OCI-LY7 (cell line): ENCODE measurements at regions not wholly inside any gene's neighbourhood (a gene's known extent, or its start where the extent isn't known, plus 50 kb on each side); places are given as distances from the start of the nearest gene placed in this dataset.

Source experiments
- BruUV-seq: library from RNA; stranded (reverse); fragments of 400-500 nt; replicated peaks from 2 replicates; lab custom pipeline; 2021; lab: Mats Ljungman, UMichigan
- CTCF ChIA-PET: fragments of 300-600 bp; sonication (Branson Sonifier 250); formaldehyde crosslinking; loops from one replicate; lab custom pipeline; 2022; ENCODE audit warnings: antibody characterized with exemption; ENCODE audit not compliant: unreplicated experiment; lab: Charles Lee
- POLR2A ChIA-PET: fragments of 300-600 bp; sonication (Branson Sonifier 250); formaldehyde crosslinking; loops from one replicate; lab custom pipeline; 2022; ENCODE audit warnings: antibody characterized with exemption; lab: Charles Lee
- DNase-seq: peaks from one replicate; pipeline ENCODE4 v3.0.0-alpha.2; 2015; ENCODE audit warnings: low spot score
- H2AFZ ChIP-seq: fragments of 200-600 bp; sonication (generic), shearing (Covaris generic); 2 replicates; pipeline ENCODE4 v1.6.1; 2014; ENCODE audit warnings: mild to moderate bottlenecking, antibody characterized with exemption, low read length, moderate library complexity
- H3K27ac ChIP-seq: fragments of 200-600 bp; sonication (generic); 2 replicates; pipeline ENCODE4 v1.5.1; 2014; ENCODE audit warnings: mixed run types, low read depth, mild to moderate bottlenecking, moderate library complexity, low read length, inconsistent platforms; ENCODE audit not compliant: poor library complexity, severe bottlenecking
- H3K36me3 ChIP-seq: fragments of 200-600 bp; sonication (generic); 2 replicates; pipeline ENCODE4 v1.6.1; 2014; ENCODE audit warnings: mild to moderate bottlenecking, antibody characterized with exemption, low read length, moderate library complexity, mixed read lengths; ENCODE audit not compliant: insufficient read depth
- H3K4me1 ChIP-seq: fragments of 200-600 bp; sonication (generic); 2 replicates; pipeline ENCODE4 v1.5.1; 2014; ENCODE audit warnings: mild to moderate bottlenecking, low read length; ENCODE audit not compliant: insufficient read depth, poor library complexity, severe bottlenecking
- H3K4me2 ChIP-seq: fragments of 200-600 bp; sonication (generic); 2 replicates; pipeline ENCODE4 v1.6.1; 2014; ENCODE audit warnings: mild to moderate bottlenecking, low read length
- H3K4me3 ChIP-seq: fragments of 200-600 bp; sonication (generic); 2 replicates; pipeline ENCODE4 v1.5.1; 2014; ENCODE audit warnings: mild to moderate bottlenecking, low read depth, low read length; ENCODE audit not compliant: poor library complexity, severe bottlenecking
- H3K79me2 ChIP-seq: fragments of 200-600 bp; sonication (generic); 2 replicates; pipeline ENCODE4 v1.6.1; 2016; ENCODE audit warnings: low read depth, mild to moderate bottlenecking, low read length, moderate library complexity, mixed read lengths; ENCODE audit not compliant: insufficient read depth
- H3K9me2 ChIP-seq: fragments of 200-600 bp; sonication (generic); 2 replicates; pipeline ENCODE4 v1.6.1; 2016; ENCODE audit warnings: mild to moderate bottlenecking, low read length, mixed read lengths; ENCODE audit not compliant: insufficient read depth
- H3K9me3 ChIP-seq: fragments of 200-600 bp; sonication (generic); 2 replicates; pipeline ENCODE4 v1.6.1; 2014; ENCODE audit warnings: mild to moderate bottlenecking, mixed run types, low read length, mixed read lengths
- H4K20me1 ChIP-seq: fragments of 200-600 bp; sonication (generic); 2 replicates; pipeline ENCODE4 v1.6.1; 2014; ENCODE audit warnings: mild to moderate bottlenecking, antibody characterized with exemption, low read length, moderate library complexity, mixed read lengths; ENCODE audit not compliant: insufficient read depth
- CTCF ChIP-seq: fragments of 200-600 bp; sonication (generic); conservative IDR thresholded peaks from 2 replicates; pipeline ENCODE4 v1.5.1; 2014; ENCODE audit warnings: mild to moderate bottlenecking, antibody characterized with exemption, low read length, moderate library complexity, mixed read lengths
- EZH2phosphoT487 ChIP-seq: fragments of 200-600 bp; sonication (generic); IDR thresholded peaks from 2 replicates; pipeline ENCODE4 v1.6.1; 2018; ENCODE audit warnings: low read depth, borderline replicate concordance, mild to moderate bottlenecking, mixed run types, antibody characterized with exemption, low read length, moderate library complexity, mixed read lengths
- intact Hi-C: fragments of 100-400 bp; cut with micrococcal nuclease; formaldehyde crosslinking; loops from one replicate; pipeline ENCODE4 v1.10.0; 2022; ENCODE audit not compliant: unreplicated experiment

GRCh38 chr12:74337951-74338350 lies 199.7 kb upstream of the ATXN7L3B start:
- intact Hi-C loops = no loop called here
- Histone ChIP-seq H3K79me2 (no peaks in the 10 kb centered on the region), H3K36me3 (no peaks in the 10 kb centered on the region), H3K27ac (no peak overlapping the region), H4K20me1 (no peaks in the 10 kb centered on the region), H3K4me1 (no peaks in the 10 kb centered on the region), H3K4me3 (no peak overlapping the region), H3K9me2 (no peaks in the 10 kb centered on the region), H3K9me3 (no peaks in the 10 kb centered on the region), H3K4me2 (no peak overlapping the region), H2AFZ (no peak overlapping the region)
- no peak for TF ChIP-seq EZH2phosphoT487
- no peak for TF ChIP-seq CTCF
- ChIA-PET CTCF (no interaction called here), POLR2A (no interaction called here)
- DNase-seq = no peak
- BruUV-seq = no TSS peak

GRCh38 chr12:74339211-74339610 lies 198.4 kb upstream of the ATXN7L3B start:
- no TSS peak for BruUV-seq
- no peak overlapping the region for H3K27ac ChIP-seq
- no peak for DNase-seq
- intact Hi-C loops = no loop called here
- H2AFZ ChIP-seq = no peak overlapping the region
- POLR2A ChIA-PET = interaction anchor here (0.7 kb wide), 1 partner anchor 186 kb away, joined by 4 read pairs; no protein-coding TSS in a partner anchor
- no peaks in the 10 kb centered on the region for H3K9me3 ChIP-seq
- H3K4me3 ChIP-seq = no peak overlapping the region
- no peaks in the 10 kb centered on the region for H3K4me1 ChIP-seq
- H3K36me3 ChIP-seq = no peaks in the 10 kb centered on the region
- no peaks in the 10 kb centered on the region for H3K79me2 ChIP-seq
- no peak for TF ChIP-seq EZH2phosphoT487
- TF ChIP-seq CTCF = no peak
- no peaks in the 10 kb centered on the region for H3K9me2 ChIP-seq
- no peaks in the 10 kb centered on the region for H4K20me1 ChIP-seq
- CTCF ChIA-PET = no interaction called here
- no peak overlapping the region for H3K4me2 ChIP-seq

GRCh38 chr12:74349925-74350324 lies 187.7 kb upstream of the ATXN7L3B start:
- CTCF ChIA-PET = no interaction called here

More at GRCh38 chr12:74349925-74350324, 187.7 kb upstream of the ATXN7L3B start:
- Histone ChIP-seq H3K36me3 (no peaks in the 10 kb centered on the region), H4K20me1 (no peaks in the 10 kb centered on the region), H3K4me2 (no peak overlapping the region), H3K4me1 (no peaks in the 10 kb centered on the region), H3K79me2 (no peaks in the 10 kb centered on the region), H3K27ac (no peak overlapping the region), H2AFZ (no peak overlapping the region), H3K9me2 (no peaks in the 10 kb centered on the region), H3K4me3 (no peak overlapping the region), H3K9me3 (no peaks in the 10 kb centered on the region)
- intact Hi-C loops = no loop called here
- no TSS peak for BruUV-seq
- TF ChIP-seq EZH2phosphoT487 (no peak), CTCF (no peak)
- POLR2A ChIA-PET = interaction anchor here (0.6 kb wide), 2 partner anchors 133 to 634 kb away, joined by 4 read pairs; no protein-coding TSS in a partner anchor
- no peak for DNase-seq
